CD4-positive, alpha-beta T cell treated with Interferon alpha-2 for 1 hour (primary cell): ENCODE measurements at regions not wholly inside any gene's neighbourhood (a gene's known extent, or its start where the extent isn't known, plus 50 kb on each side); places are given as distances from the start of the nearest gene placed in this dataset.
A peak's percentile ranks its signal among the peaks of the same experiment; 100 is the strongest.
"Not testable (repeated sequence)": the region's sequence is repeated elsewhere in the genome, so short reads cannot be mapped to it uniquely, and the experiment has no call there.

Source experiments
- DNase-seq, 2 donors: peaks; one replicate each; pipeline ENCODE4 v3.0.0-alpha.2; 2020 to 2022

DNA sequence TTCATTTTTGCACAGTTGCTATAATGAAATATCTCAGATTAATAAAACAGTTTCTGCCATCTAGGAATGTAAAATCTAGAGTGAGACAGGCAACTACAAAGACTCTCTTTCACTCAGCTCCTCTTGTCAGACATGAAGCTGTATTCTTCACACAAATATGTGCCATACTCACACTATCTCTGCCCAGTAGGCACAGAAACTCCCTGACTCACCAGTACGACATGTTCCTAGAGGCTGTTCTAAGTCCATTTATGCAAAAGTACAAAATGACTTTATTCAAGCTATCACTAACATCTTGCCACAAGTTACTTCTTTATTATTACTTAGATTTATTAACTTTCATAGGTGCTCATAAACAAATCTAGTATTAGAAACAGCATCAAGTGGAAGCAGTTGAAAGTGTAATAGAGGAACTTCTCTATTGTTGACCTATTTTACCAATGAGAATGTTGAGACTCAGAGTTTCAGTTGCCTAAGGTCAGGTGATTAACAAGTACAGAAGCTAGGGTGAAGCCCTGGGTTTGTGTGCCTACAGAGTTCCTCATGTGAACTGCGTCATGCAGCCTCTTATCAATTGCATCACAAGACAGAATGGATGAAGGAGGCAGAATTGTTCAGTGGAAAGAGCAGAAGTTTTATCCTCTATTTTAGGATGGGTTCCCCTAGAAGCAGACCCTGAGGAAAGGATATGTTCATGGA, 98.9 kb downstream of the RGS2 start:
- peak in 1 of 2 donors; percentile 40 for DNase-seq

DNA sequence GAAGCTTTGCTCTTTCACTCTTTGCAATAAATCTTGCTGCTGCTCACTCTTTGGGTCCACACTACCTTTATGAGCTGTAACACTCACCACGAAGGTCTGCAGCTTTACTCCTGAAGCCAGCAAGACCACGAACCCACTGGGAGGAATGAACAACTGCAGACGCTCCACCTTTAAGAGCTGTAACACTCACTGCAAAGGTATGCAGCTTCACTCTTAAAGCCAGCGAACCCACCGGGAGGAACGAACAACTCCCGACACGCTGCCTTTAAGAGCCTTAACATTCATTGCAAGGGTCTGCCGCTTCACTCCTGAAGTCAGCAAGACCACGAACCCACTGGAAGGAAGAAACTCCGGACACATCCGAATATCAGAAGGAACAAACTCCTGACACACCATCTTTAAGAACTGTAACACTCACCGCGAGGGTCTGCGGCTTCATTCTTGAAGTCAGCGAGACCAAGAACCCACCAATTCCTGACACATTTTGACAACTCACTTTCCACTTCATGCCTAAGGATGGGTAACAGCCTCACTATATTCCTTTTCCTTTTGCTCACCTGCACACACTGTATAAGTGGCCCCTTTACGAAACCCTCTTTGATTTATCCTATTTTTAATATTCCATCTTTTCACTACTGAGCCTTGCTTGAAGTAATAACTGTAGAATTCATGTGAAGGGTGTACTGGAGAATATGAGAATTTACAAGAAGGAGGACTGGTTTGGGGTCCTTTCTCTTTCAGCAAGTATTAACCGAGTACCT, 103.2 kb downstream of the RGS2 start:
- not testable (repeated sequence) for DNase-seq

DNA sequence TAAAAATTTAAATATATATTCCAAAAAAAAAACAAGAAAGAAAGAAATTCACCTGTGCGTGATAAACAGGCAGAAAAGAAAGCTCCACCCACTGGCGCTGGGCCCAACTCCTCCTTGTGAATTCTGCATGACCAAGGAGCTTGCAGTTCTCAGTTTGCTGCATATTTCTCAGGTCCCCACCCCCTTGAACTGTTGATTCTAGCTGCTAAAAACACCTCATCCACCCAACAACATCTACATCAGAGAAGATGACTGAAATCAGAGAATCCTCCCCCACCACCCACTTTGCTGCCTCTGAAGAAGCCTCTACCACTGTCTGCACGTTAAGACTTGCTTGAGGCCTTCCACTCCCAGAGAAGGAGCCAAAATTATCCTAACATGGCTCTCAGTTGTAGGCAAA, 104.8 kb downstream of the RGS2 start:
- DNase-seq = no peak

DNA sequence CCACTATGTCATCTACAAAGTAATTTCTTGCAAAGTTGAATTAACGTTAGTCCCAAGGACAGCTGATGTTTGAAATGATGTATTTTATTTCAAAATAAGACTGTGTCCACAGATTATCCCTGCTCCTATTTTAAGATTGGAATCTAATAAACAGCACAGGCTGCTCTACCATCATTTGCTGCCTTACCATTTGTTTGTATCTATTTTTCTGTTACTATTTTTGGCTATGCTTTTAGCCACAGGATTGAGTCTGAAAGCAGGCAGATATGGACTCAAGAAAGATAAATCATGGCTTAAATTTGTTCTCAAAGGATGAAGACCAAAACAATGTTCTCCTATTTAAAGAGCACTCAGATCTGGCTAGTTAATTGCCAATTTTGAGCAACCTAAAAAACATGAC, 105.3 kb downstream of the RGS2 start:
- no peak for DNase-seq

DNA sequence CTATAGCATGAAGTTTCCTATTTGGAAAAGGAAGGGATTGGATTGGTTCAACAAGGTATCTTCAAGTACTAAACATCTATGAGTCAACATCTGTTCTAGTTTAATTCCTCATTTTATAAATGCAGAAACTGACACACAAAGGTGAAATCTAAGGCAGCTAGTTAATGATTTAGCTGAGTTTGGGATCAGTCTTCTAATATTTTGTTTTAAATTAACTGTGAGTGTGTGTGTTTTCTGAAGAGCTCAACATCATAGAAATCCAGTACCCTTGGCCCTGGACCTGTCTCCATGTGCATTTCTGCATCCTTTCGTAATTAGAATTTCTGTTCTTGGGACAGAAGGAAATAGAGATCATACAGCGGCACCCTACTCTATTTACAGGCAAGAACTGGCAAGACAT, 105.9 kb downstream of the RGS2 start:
- DNase-seq = no peak

DNA sequence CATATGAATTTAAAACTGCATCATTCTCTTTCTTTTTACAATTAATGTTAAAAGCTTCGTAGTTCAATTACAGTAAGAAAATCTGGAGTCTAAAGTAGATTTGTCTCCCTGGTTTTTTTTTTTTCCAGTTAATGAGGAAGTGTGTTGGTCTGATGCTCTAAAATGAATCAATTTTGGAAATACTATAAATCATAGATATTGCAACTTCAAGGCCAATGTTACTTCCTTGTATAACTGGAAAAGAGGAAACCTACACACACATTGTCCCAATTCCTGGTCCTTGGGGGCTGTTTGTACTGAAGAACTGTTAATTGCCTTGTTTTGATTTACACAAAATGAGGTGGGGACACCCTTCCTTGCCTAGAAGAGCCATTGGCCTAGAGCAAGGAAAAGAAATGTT, 107.2 kb downstream of the RGS2 start:
- DNase-seq = no peak

DNA sequence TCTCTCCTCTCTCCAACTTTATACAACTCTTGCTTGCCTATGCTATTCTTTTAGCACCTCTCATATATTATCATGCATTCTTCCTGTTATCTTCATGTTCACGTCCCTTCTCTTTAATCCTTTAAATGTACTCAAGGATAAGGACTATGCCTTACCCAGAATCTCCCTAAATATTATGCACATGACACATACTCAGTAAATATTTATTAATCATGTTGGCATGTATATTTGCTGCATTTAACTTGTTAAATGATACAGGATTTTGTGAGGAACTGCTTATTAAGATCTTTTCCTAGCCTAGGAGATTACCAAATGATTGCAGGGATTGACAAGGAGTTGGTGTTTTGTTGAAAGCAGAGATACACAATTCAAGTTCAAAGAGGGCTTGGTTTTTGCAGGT, 109.4 kb downstream of the RGS2 start:
- no peak for DNase-seq

DNA sequence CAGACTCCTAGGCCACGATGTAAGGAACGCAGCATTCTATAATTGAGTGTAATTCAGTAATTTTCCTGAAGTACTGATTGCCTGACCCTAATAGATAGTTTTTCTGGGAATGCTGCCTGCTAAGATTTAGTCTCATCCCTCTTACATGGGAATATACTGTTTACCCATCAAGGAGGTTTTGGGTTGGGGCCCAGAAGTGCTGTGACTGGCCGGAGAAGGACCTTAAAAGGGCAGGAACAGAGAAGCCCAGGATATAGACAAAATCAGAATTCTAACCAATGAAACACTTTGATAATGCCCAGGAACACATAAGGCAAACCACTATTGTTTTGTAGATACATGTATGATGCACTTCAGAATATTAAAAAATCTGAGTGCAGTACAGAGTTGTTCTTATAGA, 111.6 kb downstream of the RGS2 start:
- no peak for DNase-seq

DNA sequence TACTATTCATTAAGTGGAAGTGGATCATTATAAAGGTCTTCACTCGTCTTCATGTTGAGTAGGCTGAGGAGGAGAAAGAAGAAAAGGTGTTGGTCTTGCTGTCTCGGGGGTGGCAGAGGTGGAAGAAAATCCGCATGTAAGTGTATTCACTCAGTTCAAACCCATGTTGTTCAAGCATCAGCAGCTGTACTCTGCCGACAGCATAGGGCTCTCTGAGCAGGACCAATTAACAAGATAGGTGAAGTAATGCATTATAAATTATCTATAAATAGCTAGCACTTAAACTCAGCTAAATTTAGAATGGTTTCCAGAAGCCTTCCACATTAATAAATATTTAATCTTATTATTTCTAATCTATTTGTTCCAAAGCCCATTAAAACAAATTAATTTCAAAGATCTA, 116.8 kb downstream of the RGS2 start:
- no peak for DNase-seq

DNA sequence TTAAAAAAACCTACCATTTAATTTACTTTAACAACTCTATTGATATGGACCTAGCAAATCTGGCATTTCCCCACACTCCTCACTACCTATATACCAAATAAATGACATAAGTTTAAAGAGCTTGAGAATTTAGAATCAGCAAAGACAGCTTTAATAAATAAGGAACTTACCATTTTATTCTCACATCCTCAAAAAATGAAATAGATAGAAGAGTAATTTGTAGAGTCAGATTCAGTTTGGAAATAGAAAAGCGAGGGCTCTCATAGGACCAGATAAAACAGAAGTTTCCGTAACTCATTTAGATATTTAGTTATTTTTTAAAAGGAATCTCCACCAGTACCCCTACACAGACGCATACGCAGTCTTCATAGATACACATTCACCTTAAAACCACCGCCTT, 117.9 kb downstream of the RGS2 start:
- DNase-seq = no peak

DNA sequence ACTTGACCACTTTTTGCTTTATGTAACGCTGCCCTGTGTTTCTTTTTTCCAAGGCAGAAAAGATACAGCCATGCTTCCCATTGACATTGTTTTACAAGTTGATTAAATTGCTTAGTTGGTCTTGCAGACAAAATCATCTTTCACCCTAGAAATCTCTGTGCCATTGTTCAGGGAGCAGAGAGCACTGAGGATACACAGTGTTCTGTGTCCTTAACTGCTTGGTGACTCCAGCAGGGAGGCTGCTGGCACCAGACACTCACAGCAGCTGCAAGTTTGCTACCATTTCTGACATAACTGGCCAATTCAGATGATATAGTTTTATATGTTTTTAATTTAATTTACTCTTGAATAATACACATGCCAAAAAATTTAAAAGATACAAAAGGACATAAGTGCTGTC, 118.7 kb downstream of the RGS2 start:
- DNase-seq = no peak

DNA sequence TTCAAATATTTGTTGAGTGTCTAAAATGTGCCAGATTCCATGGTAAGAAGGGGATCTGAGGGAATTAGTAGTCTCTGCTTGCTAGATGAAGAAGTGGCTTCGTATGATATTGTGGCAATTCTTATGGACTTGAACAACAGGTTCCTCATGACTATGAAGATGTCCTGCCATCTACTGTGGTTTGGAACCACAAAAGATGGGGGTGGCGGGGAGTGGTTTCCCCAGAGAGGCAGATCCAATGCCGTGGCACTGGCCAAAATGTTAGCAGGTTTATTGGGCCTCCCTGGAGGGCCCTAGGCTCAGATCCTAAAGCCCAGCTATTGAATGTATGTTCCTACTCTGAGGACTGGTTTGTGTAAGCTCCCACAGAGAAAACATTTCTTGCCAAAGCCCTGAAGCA, 120.8 kb downstream of the RGS2 start:
- no peak for DNase-seq

DNA sequence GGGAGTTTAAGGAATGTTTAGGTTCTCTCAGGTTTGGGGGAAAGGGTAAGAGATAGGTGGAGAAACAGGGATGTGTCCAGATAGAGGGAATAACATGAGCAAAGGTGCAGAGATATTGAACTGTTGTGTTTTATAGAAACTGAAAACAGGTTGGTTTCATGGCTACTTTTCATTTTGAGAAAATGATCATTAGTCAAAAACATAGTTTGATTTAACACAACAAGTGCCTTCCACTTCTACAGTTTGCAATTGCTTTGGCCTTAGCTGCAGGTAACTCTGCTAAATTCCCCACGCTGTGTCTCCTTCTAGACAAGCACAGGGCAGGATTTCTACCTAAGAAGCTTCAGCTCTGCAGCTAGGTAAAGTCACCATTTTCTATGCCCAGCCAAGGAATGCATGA, 124.9 kb downstream of the RGS2 start:
- no peak for DNase-seq

DNA sequence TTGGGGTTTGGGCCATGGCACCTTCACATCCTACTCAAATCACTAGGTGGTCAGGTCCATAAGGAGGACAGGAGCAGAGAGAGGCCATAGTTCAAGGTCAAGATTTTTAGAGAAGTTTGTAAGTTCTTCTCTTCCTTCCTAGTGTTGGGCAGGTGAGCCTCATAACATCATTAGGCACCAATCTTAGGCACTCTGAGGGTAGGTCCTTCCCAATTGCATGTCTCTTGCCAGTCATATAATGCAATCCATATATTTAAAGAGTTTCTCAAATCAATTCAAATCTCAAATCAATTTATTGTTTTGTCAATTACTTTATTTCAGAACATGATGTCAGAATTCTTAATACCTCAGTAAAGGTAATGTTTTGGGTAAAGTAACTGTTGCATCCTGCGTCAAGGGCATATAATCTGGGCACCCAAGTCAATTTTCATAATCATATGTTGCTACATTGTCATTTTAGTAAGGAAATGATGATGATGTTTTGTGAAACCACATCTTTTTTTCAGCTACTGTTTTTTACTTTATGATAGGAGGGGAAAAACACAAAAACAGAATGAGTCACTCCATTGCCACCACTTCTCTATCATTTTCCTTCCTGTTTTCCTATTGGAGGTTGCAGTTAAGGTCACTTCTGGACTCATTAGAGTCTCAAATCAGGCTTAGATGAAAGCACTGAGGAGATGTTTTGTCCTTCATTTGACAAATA, 122.7 kb downstream of the UCHL5 start:
- DNase-seq = peak; percentile 5 to 7

DNA sequence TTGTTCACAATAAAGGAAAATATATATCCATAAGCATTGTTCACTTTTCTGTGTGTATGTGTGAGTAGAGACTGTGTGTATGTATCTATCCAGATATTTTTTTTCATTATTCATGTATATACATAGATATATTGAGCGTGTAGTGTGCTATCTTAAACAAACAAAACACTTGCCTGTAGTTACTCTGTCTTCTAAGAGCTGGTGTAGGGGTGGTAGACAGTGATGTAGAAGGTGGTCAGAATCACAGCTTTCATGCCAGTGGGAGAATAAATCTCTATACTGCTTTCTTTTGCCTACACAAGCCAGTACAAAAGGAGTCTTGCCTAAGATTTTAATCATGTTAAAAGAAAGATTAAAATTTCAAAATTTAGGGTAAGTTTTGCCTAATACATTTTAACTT, 122.0 kb downstream of the UCHL5 start:
- DNase-seq = no peak

DNA sequence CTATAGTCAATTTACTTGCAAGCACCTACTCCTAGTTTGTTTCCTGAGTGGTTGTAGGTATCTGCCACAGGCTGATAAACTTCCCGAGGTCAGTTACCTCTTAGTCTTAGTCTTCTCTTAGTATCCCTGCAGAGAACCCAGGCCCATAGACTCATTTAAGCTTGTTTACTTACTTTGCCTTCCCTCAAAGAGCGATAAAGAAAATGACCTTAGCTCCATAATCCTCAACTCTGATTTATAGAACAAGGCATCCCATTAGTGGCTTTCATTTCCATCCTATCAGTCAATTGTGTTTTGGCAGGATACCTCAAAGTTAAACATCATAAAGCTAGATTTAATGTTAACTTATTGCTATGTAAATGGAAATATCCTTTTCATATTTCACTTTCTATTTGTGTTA, 119.7 kb downstream of the UCHL5 start:
- DNase-seq = no peak

DNA sequence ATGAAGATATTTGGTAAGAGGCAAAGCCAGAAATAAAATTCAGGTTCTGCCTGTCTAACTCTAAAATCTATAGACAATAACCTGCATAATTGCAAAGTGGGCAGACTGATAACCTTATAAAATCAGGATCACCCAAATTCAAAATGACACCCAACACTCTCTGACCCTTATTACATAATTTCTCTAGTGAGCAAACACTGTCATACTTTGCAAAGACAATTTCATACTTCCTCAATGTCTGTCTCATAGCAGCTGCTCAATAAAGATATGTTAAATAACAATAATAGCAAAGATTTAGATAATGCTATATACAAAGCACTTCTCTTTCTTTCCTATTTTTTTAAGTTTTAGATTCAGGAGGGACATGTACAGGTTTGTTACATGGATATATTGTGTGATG, 118.5 kb downstream of the UCHL5 start:
- no peak for DNase-seq

DNA sequence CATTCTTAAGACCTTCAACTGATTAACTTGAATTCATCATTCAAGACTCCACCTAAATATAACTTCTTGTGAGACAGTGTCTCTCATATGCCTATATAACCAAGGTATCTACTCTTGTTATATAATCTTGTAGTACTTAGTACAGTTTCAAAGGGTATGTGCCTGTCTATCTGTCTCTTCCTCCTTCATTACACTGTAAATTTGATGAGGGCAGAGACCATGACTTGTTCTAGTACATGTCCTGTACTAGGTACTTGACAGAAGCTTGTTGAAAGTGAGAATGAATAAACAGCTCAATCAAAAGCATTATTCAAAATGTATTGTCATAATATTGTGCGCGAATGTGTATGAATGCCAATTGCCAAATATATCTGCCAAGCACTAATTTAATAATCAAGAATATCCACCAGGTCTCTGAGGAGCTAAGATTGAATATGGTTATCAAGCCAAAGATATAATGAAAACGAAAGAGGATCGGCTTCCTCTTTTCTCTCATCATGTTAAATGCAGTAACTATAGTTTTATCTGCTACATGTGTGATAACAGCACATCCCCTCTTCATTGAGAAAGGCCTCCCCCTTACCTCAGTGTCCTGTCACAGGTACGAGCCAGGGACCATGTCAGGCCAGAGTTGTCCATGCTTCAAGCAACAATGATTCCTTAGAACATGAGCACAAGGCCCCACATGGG, 117.3 kb downstream of the UCHL5 start:
- no peak for DNase-seq

DNA sequence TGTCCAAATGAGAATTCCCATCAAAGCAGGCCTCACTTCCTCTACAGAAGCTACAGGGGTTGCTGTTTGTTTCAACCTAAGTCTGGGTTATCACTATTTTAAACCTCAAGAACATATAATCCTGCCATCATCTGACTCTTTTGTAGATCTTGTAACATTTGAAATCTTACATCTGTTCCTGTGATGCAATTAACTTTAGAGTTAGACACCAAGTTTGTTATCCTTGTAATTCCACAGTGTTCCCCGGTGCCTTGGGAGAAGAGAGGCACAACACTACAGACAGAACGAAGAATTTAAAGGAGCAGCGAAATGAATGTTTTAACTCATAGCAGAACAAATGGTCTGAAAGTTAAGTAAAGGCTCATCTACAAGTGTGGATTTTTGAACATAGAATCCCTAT, 116.1 kb downstream of the UCHL5 start:
- no peak for DNase-seq

DNA sequence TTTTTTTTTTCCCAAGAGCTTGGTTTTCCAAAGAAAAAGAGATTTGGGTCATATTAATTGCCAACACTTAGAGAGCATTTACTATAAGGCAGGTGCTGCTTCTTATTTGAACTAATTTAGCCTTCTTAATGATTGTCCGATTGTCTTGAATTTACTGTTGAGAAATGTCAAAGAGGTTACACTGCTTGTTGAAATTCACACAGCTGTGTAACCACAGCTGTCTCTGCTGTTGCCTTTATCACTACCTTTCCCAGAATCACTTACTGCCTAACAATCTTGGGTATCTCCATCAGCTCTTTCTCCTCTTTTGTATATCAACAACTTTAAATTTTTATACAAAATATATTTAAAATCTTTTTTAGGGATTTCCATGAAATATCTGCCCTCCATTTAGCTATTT, 115.6 kb downstream of the UCHL5 start:
- DNase-seq = no peak

DNA sequence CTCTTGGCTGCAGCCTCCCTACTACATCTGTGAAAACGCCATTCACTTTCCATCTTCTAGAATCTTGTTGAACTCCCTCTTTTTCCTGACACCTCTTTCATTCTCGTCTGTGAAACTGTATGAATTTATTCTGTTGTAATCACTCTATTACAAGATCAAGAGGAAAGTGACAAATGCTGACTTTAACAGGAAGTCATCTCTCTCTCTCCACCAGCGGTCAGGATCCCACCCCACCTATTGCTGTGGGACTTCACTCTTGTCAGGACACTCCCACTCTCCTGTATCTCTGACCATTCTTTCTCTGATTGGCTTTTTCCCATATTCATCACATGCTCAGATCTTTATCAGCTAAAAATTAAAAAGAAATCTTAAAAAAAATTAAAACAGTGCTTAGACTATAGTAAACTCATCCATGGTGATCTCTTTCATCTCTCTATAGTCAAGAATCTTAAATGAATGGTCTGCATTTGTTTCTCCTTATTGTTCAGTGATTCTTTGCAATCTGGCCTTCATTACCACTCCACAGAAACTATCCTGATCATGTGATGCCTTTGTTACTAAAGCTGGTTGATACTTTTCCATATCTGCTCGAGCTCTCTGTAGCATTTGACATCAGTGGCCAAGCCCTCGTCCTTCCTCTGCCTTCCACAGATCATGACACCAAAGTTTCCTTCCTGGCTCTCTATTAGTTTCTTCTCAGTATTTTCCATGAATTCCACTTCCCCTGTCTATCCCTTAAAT, 113.6 kb downstream of the UCHL5 start:
- peak in 1 of 2 donors; percentile 5 for DNase-seq

DNA sequence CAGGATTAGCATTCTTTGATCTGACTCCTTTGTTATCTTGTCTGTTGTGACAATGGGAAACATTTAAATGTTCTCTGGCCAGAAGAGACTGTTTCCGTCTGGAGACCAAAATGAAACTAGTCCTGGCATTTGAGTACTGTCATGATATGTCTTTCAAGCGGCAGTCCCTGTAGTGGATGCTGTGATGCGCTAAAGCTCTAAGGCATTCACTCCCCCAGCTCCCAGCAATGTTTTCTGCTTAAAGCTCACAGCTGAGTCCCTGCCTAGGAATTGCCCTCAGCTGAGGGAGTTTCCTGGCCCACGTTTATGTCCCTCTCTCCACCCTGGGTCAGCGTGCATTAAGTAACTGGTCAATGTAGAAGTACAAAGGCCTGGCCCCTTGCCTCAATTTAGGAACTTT, 109.4 kb downstream of the UCHL5 start:
- no peak for DNase-seq

DNA sequence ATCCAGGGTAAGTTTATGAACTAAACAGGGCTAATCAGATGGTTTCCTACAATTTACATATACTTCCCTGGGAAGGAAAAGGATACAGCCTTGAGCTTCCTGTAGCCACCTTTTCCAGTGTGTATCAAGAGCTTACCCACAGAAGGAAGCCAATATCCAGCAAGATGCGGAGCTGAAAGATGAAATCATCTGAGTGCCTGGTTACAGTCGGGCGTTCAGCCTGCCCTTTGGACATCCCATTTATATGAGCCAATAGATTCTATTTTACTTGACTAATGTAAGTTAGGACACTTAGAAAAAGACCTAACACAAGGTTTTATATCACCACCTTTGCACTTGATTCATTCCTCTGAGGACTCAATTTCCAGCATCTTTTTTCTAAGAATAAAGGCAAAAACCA, 108.2 kb downstream of the UCHL5 start:
- DNase-seq = no peak
